ENCODE measurements at regions not wholly inside any gene's neighbourhood (a gene's known extent, or its start where the extent isn't known, plus 50 kb on each side); places are given as distances from the start of the nearest gene placed in this dataset.

DNA sequence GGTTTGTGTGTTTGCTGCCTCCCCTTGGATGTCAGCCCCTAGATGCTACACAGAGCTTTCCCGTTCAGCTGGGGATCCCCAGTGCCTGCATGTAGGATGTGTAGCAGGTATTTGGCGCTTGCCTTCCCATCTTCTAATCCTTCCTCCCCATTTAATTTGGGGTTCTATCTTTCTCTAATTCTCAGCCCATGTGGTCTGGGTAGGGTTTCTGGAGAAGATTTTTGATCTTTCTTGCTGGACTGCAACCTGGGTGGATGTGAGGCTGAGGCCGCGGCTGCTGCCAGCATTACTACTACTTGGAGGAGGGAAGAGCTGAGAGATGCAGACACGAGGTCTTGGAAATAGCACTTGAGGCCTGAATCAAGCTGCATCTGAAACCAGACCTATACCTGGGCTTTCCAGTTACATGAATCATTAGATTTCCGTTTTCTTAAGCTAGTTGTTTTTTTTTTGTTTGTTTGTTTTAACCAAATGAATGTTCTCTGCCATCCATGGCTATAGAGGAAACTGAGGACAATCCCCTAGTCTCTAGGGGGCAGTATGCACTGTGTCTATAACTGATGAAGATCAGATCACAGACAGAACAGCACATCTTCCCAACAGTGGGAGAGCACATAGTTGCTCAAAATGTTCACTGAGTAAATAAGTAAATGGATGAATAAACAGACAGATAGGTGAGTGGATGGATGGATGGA is 178.6 kb downstream of the FGF18 start:
- in situ Hi-C loops (cut with HindIII; ENCODE audit: low sequenced_read_pairs) = no loop called here
- DNase-seq (ENCODE audit: low read depth) = no peak
- TF ChIP-seq, protein P1, sequence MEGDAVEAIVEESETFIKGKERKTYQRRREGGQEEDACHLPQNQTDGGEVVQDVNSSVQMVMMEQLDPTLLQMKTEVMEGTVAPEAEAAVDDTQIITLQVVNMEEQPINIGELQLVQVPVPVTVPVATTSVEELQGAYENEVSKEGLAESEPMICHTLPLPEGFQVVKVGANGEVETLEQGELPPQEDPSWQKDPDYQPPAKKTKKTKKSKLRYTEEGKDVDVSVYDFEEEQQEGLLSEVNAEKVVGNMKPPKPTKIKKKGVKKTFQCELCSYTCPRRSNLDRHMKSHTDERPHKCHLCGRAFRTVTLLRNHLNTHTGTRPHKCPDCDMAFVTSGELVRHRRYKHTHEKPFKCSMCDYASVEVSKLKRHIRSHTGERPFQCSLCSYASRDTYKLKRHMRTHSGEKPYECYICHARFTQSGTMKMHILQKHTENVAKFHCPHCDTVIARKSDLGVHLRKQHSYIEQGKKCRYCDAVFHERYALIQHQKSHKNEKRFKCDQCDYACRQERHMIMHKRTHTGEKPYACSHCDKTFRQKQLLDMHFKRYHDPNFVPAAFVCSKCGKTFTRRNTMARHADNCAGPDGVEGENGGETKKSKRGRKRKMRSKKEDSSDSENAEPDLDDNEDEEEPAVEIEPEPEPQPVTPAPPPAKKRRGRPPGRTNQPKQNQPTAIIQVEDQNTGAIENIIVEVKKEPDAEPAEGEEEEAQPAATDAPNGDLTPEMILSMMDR (IDR thresholded peaks at IDR 0.05; ENCODE audit: low read depth, low read length, missing control alignments) = no peak
- H3K4me3 ChIP-seq (ENCODE audit: low read depth, low read length) = no peak overlapping the region

DNA sequence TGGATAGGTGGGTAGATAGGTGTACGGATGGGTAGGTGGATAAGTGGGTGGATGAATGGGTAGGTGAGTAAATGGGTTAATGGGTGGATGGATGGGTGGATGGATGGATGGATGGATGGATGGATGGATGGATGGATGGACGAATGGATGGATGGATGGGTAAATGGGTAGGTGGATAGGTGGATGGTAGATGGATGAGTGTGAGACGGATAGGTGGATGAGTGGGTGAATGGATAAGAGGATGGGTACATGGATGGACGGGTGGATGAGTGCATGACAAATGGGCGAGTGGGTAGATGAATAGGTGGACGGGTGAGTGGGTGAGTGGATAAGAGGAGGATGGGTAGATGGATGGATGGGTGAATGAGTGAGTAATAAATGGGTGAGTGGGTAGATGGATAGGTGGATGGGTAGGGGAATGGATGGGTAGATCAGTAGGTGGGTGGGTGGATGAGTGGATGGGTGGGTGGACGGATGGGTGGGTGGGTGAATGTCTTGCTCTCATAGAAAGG is 179.2 kb downstream of the FGF18 start:
- in situ Hi-C loops (cut with HindIII; ENCODE audit: low sequenced_read_pairs) = no loop called here
- TF ChIP-seq, protein P1 (IDR thresholded peaks at IDR 0.05; ENCODE audit: low read depth, low read length, missing control alignments) = no peak

DNA sequence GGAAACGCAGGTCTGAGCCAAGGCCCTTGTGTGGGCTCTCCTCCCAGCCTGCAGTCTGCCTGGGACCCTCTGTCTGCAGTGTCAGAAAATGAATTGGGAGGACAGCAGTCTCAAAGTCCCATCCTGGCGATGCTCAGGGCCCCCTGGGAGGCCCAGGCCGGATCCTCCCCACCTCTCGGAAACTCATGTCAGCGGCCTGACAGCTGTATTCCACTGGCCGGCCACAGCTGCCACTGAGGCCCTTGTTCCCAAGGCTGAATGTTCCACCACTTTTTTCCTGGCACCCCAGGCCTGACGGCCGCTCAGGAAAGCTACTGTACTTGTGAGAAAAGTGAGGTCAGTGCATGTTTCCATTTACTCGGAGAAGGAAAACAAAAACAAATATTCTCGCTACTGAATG is 180.0 kb downstream of the FGF18 start:
- in situ Hi-C loops (cut with HindIII; ENCODE audit: low sequenced_read_pairs) = no loop called here
- TF ChIP-seq, protein P1 (IDR thresholded peaks at IDR 0.05; ENCODE audit: low read depth, low read length, missing control alignments) = no peak
- DNase-seq (ENCODE audit: low read depth) = no peak
- H3K4me3 ChIP-seq (ENCODE audit: low read depth, low read length) = no peak overlapping the region

More for the DNA sequence above, 179.2 kb downstream of the FGF18 start:
- no peak overlapping the region for H3K4me3 ChIP-seq (ENCODE audit: low read depth, low read length)
- no peak for DNase-seq (ENCODE audit: low read depth)

DNA sequence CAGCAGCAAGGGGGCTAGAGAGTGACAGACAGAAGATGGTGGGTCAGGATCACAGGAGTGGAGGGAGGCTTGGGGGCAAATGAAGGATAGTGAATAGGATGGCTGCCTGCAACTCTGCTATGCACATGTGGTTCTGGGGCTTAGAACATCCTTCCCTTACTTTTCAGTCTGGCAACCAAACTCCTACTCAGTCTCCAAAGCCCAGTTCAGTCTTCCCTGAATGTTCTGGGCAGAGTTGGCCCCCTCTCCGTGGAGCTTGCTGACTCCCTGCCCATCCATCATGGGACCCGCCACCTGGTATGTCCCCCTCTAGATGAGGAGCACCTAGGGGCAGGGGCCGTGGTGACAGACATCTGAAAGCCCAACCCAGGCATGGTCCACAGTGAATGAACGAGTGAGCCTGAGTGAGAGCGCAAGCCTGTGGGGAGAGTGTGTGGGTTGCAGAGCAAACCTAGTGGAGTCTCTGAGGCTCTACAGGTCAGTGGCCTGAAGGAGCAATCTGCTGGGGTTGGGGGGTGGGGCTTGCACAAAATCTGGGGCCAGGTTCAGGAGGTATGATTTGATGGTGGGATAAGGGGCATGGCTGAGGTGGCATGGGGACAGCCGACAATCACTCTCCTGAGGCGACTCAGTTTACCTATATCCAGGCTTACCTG is 180.6 kb downstream of the FGF18 start:
- no peak overlapping the region for H3K4me3 ChIP-seq (ENCODE audit: low read depth, low read length)
- TF ChIP-seq, protein P1 (IDR thresholded peaks at IDR 0.05; ENCODE audit: low read depth, low read length, missing control alignments) = no peak
- DNase-seq (ENCODE audit: low read depth) = no peak
- in situ Hi-C loops (cut with HindIII; ENCODE audit: low sequenced_read_pairs) = no loop called here

DNA sequence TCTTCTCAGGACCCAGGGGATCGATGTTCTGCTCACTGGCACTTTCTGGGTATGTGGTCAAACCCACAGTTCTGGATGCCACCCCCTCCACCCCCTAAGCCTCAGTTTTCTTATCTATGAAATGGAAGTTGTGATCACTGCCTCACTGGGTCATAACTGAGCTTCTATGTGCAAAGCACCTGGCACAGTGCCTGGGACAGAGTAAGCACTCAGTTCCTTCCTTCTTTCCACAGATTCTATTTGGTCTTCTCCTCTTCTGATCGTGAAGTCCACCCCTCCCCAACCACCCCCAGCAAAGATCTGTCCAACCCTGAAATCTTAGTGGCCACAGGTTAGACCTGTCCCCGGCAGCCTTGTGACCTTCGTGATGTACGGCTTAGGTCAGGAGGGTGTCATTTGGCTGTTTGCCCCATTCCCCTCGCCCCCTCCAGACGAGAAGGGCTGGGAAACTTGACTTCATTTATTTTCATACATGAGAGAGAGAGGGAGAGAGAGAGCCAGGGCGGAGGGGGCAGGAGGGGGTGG is 181.4 kb downstream of the FGF18 start:
- in situ Hi-C loops (cut with HindIII; ENCODE audit: low sequenced_read_pairs) = no loop called here
- H3K4me3 ChIP-seq (ENCODE audit: low read depth, low read length) = no peak overlapping the region
- DNase-seq (ENCODE audit: low read depth) = no peak
- TF ChIP-seq, protein P1 (IDR thresholded peaks at IDR 0.05; ENCODE audit: low read depth, low read length, missing control alignments) = no peak

DNA sequence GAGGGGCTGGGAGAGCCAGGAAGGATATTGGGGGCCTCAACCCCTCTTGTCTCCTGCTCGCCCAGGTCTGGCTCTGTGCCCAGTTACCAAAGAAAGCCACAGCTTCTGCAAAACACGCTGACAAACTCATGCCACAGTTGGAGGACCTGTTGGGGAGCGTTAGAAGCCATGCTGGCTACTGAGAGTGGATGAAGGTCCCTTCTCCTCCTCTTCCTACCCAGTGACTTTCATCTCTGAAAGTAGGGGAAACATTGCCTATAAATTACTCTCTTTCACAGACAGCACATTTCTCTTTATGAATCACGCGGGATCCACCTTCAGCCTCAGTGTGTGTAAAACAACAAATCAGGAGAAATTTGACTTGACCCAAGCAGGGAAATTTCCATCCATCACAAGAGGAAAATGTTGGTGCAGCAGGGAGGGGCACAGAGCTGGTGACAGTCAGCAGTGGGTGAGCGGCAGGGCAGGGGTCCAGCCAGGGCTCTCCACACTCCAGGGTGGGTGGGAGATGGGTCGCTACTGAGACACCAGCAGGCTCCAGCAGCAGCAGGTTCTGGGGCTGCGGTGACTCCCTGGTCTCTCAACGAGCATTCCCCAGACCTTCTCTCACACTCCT is 181.9 kb downstream of the FGF18 start:
- TF ChIP-seq, protein P1 (IDR thresholded peaks at IDR 0.05; ENCODE audit: low read depth, low read length, missing control alignments) = no peak
- no peak overlapping the region for H3K4me3 ChIP-seq (ENCODE audit: low read depth, low read length)
- in situ Hi-C loops (cut with HindIII; ENCODE audit: low sequenced_read_pairs) = no loop called here
- DNase-seq (ENCODE audit: low read depth) = no peak
